ENCODE measurements at regions not wholly inside any gene's neighbourhood (a gene's known extent, or its start where the extent isn't known, plus 50 kb on each side); places are given as distances from the start of the nearest gene placed in this dataset.

DNA sequence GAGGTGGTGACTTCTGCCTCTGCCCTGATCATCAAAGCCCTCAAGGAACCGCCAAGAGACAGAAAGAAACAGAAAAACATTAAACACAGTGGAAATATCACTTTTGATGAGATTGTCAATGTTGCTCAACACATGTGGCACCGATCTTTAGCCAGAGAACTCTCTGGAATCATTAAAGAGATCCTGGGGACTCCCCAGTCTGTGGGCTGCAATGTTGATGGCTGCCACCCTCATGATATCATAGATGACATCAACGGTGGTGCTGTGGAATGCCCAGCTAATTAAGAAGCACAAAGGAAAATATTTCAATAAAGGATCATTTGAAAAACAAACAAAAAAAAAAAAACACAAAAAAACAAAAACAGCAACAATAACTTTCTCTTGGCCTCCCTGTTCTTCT is 59.5 kb upstream of the TOMM7 start:
- no peak overlapping the region for H3K9ac ChIP-seq (ENCODE audit: insufficient read length, low read depth)
- H3K36me3 ChIP-seq (ENCODE audit: insufficient read depth, insufficient read length, low read length), result no peaks in the 10 kb centered on the region
- H3K4me1 ChIP-seq (ENCODE audit: insufficient read depth, insufficient read length), result no peaks in the 10 kb centered on the region
- H3K4me3 ChIP-seq (ENCODE audit: insufficient read length, low read depth), result no peak overlapping the region
- H3K9me3 ChIP-seq (ENCODE audit: insufficient read depth, low read length), result peaks cover 8% of the 10 kb centered on the region; the same call in 1 of the 2 replicates
- DNase-seq (ENCODE audit: low read depth, low spot score), result no peak
- no peaks in the 10 kb centered on the region for H3K27me3 ChIP-seq (ENCODE audit: insufficient read depth, insufficient read length)
- no peak for TF ChIP-seq SUZ12 (IDR thresholded peaks at IDR 0.05; ENCODE audit: extremely low read depth, insufficient read depth, insufficient read length)
- no peak for TF ChIP-seq YY1 (IDR thresholded peaks at IDR 0.05; ENCODE audit: insufficient read depth, insufficient read length)
- no peak for TF ChIP-seq ZNF274 (IDR thresholded peaks at IDR 0.05; ENCODE audit: low read depth, low read length)

DNA sequence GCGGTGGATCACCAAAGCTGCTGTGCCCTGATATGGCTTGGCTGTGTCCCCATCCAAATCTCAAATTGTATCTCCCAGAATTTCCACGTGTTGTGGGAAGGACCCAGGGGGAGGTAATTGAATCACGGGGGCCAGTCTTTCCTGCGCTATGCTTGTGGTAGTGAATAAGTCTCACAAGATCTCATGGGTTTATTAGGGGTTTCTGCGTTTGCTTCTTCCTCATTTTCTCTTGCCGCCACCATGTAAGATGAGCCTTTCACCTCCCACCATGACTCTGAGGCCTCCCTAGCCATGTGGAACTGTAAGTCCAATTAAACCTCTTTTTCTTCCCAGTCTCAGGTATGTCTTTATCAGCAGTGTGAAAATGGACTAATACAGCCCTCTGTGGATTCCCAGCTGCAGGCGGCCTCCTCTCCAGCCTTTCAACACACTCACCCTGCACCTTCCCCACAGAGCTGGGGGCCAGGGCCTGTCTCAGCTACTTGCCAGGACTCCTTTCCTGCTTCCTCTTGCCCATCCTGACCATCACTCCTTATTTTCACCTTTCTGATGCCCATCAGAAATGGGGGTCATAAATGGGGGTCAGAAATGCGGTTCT is 57.2 kb upstream of the TOMM7 start:
- no peak for DNase-seq (ENCODE audit: low read depth, low spot score)
- no peak overlapping the region for H3K9ac ChIP-seq (ENCODE audit: insufficient read length, low read depth)
- H3K9me3 ChIP-seq (ENCODE audit: insufficient read depth, low read length), result peaks cover 8% of the 10 kb centered on the region; the same call in 1 of the 2 replicates
- no peaks in the 10 kb centered on the region for H3K4me1 ChIP-seq (ENCODE audit: insufficient read depth, insufficient read length)
- no peaks in the 10 kb centered on the region for H3K36me3 ChIP-seq (ENCODE audit: insufficient read depth, insufficient read length, low read length)
- TF ChIP-seq SUZ12 (IDR thresholded peaks at IDR 0.05; ENCODE audit: extremely low read depth, insufficient read depth, insufficient read length) (no peak), YY1 (IDR thresholded peaks at IDR 0.05; ENCODE audit: insufficient read depth, insufficient read length) (no peak), ZNF274 (IDR thresholded peaks at IDR 0.05; ENCODE audit: low read depth, low read length) (no peak)
- H3K27me3 ChIP-seq (ENCODE audit: insufficient read depth, insufficient read length), result no peaks in the 10 kb centered on the region
- H3K4me3 ChIP-seq (ENCODE audit: insufficient read length, low read depth), result no peak overlapping the region

DNA sequence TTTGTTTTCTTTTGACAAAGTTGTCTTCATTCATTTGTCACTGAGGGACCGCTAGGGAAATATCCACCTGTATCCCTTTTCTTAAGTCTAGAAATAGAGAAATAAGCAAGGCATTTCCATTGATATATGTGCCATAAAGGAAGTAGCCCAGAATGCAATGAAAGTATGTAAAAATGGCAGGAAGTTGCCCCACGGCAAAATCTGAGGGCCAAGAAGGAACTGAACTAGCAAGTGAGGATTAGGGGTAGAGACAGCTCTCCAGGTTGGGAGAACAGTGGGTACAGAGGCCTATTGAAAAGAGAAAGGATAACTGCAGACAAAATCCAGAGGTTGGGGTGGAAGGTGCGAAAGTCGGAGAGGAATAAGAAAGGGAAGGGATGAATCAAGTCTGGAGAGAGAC is 56.6 kb upstream of the TOMM7 start:
- H3K27me3 ChIP-seq (ENCODE audit: insufficient read depth, insufficient read length), result no peaks in the 10 kb centered on the region

DNA sequence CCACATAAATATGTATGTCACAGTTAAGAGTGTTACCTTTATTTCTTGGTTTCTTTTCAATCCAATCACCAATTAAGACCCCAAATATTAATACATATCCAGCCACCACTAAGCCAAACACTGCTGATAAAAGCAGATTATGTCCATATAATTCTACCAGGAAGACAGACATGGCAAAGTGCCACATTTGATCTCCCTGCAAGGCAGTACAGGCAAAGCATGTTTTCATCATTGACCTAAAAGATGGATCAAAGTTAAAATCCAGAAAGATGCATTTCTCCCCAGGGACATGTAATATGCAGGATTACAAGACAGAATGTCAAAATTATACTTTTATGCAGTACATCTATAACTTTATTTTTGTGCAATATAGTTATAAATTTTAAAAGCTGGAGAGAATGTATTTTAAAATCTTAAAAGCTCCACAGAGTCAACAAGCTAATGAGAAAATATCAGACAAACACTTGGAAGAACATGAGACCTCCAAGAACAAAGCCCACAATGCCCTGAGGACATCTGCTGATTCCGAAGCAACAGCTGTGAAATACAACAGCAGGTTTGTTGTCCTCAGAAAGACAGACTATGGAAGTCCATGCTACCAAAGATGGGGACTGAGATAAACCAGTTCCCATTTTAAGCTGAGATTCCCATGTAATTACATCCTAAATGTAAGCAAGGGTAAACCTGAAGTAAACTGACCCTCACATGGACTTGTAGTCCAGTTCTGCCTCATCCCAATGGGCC is 54.5 kb upstream of the TOMM7 start:
- Histone ChIP-seq H3K4me1 (ENCODE audit: insufficient read depth, insufficient read length) (no peaks in the 10 kb centered on the region), H3K27me3 (ENCODE audit: insufficient read depth, insufficient read length) (no peaks in the 10 kb centered on the region), H3K4me3 (ENCODE audit: insufficient read length, low read depth) (no peak overlapping the region), H3K36me3 (ENCODE audit: insufficient read depth, insufficient read length, low read length) (no peaks in the 10 kb centered on the region), H3K9me3 (ENCODE audit: insufficient read depth, low read length) (peaks cover 8% of the 10 kb centered on the region; the same call in 1 of the 2 replicates), H3K9ac (ENCODE audit: insufficient read length, low read depth) (no peak overlapping the region)
- no peak for DNase-seq (ENCODE audit: low read depth, low spot score)
- TF ChIP-seq YY1 (IDR thresholded peaks at IDR 0.05; ENCODE audit: insufficient read depth, insufficient read length) (no peak), ZNF274 (IDR thresholded peaks at IDR 0.05; ENCODE audit: low read depth, low read length) (no peak), SUZ12 (IDR thresholded peaks at IDR 0.05; ENCODE audit: extremely low read depth, insufficient read depth, insufficient read length) (no peak)

More for the DNA sequence above, 56.6 kb upstream of the TOMM7 start:
- no peaks in the 10 kb centered on the region for H3K4me1 ChIP-seq (ENCODE audit: insufficient read depth, insufficient read length)
- H3K4me3 ChIP-seq (ENCODE audit: insufficient read length, low read depth), result no peak overlapping the region
- H3K9ac ChIP-seq (ENCODE audit: insufficient read length, low read depth), result no peak overlapping the region
- peaks cover 8% of the 10 kb centered on the region; the same call in 1 of the 2 replicates for H3K9me3 ChIP-seq (ENCODE audit: insufficient read depth, low read length)
- TF ChIP-seq YY1 (IDR thresholded peaks at IDR 0.05; ENCODE audit: insufficient read depth, insufficient read length) (no peak), ZNF274 (IDR thresholded peaks at IDR 0.05; ENCODE audit: low read depth, low read length) (no peak), SUZ12 (IDR thresholded peaks at IDR 0.05; ENCODE audit: extremely low read depth, insufficient read depth, insufficient read length) (no peak)
- H3K36me3 ChIP-seq (ENCODE audit: insufficient read depth, insufficient read length, low read length), result no peaks in the 10 kb centered on the region
- no peak for DNase-seq (ENCODE audit: low read depth, low spot score)

DNA sequence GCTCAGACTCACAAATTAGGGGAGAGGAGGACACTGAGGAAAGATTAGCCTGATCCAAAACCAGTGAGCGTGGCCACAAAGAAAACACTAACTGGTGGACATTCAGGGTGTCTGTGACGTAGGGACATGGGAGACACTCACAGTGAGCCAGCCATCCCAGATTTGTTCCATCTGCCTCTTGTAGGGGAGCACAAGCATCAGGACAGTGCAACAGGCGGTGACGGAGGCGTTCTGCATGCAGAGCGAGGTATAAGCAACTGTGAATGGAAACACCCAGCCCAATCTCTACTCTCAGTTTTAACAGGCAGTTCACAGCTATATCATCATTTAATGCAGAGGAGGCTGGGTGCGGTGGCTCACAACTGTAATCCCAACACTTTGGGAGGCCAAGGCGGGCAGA is 52.8 kb upstream of the TOMM7 start:
- Histone ChIP-seq H3K9me3 (ENCODE audit: insufficient read depth, low read length) (peaks cover 8% of the 10 kb centered on the region; the same call in 1 of the 2 replicates), H3K4me3 (ENCODE audit: insufficient read length, low read depth) (no peak overlapping the region)
- DNase-seq (ENCODE audit: low read depth, low spot score), result no peak

DNA sequence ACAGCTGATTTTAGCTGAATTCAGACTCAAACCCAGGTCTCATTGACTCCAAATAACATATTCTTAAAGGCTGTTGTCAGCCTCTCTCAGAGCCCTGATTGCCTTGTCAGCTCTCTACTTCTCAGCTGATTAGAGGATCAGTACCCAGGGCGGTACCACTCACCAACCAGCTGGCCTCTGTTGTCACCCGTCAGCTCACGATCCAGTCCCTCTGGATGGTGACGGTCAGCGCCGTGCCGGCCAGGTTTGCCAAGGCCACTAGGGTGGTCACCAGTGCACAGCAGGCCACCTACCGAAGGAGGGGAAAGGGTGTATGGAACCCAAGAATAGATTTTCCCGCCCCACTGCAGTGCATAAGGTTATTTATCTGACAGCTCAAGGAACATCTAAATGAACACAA is 52.3 kb upstream of the TOMM7 start:
- TF ChIP-seq SUZ12 (IDR thresholded peaks at IDR 0.05; ENCODE audit: extremely low read depth, insufficient read depth, insufficient read length), result no peak
- no peak for TF ChIP-seq ZNF274 (IDR thresholded peaks at IDR 0.05; ENCODE audit: low read depth, low read length)
- no peak for TF ChIP-seq YY1 (IDR thresholded peaks at IDR 0.05; ENCODE audit: insufficient read depth, insufficient read length)
- H3K4me1 ChIP-seq (ENCODE audit: insufficient read depth, insufficient read length), result no peaks in the 10 kb centered on the region

More for the DNA sequence above, 52.8 kb upstream of the TOMM7 start:
- H3K4me1 ChIP-seq (ENCODE audit: insufficient read depth, insufficient read length), result no peaks in the 10 kb centered on the region
- H3K9ac ChIP-seq (ENCODE audit: insufficient read length, low read depth), result no peak overlapping the region
- H3K36me3 ChIP-seq (ENCODE audit: insufficient read depth, insufficient read length, low read length), result no peaks in the 10 kb centered on the region
- no peak for TF ChIP-seq YY1 (IDR thresholded peaks at IDR 0.05; ENCODE audit: insufficient read depth, insufficient read length)
- no peak for TF ChIP-seq SUZ12 (IDR thresholded peaks at IDR 0.05; ENCODE audit: extremely low read depth, insufficient read depth, insufficient read length)
- TF ChIP-seq ZNF274 (IDR thresholded peaks at IDR 0.05; ENCODE audit: low read depth, low read length), result no peak
- H3K27me3 ChIP-seq (ENCODE audit: insufficient read depth, insufficient read length), result no peaks in the 10 kb centered on the region

More for the DNA sequence above, 52.3 kb upstream of the TOMM7 start:
- H3K9ac ChIP-seq (ENCODE audit: insufficient read length, low read depth), result no peak overlapping the region
- H3K36me3 ChIP-seq (ENCODE audit: insufficient read depth, insufficient read length, low read length), result peaks cover 3% of the 10 kb centered on the region
- H3K4me3 ChIP-seq (ENCODE audit: insufficient read length, low read depth), result no peak overlapping the region
- DNase-seq (ENCODE audit: low read depth, low spot score), result no peak
- peaks cover 8% of the 10 kb centered on the region; the same call in 1 of the 2 replicates for H3K9me3 ChIP-seq (ENCODE audit: insufficient read depth, low read length)
- H3K27me3 ChIP-seq (ENCODE audit: insufficient read depth, insufficient read length), result no peaks in the 10 kb centered on the region
